ENCODE measurements at regions not wholly inside any gene's neighbourhood (a gene's known extent, or its start where the extent isn't known, plus 50 kb on each side); places are given as distances from the start of the nearest gene placed in this dataset.

DNA sequence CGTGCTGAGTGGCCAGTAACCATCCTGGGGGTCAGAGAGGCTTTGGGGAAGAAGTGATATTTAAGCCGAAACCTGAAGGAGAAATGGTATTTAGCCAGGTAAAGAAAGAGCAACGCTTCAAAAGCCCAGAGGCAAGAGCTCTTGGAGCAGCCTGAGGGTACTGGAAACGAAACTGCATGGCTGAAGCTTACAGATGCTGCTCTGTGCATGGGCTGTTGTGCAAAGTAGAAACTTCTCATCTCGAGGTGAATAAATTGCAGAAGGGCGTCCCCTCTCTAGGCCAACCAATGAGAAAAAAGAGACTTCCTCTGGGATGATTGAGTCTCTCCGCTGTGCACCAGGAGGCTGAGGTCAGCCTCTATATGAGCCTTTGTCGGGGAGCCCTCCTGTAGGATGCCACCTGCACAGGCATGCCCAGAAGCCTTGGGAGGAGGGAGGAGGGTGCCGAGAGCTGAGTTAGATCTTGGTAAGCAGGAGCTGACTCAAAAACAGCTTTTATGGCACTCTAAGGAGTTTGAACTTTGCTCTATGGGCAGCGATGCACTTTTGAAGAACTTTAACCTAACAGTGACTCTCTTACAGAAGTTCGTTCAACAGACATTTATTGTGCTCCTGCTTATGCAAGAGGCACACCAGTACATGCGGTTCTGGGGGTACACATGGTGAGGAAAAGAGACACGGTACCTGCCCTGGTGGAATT is 61.6 kb upstream of the EDN1 start:
- TF ChIP-seq, protein P1, sequence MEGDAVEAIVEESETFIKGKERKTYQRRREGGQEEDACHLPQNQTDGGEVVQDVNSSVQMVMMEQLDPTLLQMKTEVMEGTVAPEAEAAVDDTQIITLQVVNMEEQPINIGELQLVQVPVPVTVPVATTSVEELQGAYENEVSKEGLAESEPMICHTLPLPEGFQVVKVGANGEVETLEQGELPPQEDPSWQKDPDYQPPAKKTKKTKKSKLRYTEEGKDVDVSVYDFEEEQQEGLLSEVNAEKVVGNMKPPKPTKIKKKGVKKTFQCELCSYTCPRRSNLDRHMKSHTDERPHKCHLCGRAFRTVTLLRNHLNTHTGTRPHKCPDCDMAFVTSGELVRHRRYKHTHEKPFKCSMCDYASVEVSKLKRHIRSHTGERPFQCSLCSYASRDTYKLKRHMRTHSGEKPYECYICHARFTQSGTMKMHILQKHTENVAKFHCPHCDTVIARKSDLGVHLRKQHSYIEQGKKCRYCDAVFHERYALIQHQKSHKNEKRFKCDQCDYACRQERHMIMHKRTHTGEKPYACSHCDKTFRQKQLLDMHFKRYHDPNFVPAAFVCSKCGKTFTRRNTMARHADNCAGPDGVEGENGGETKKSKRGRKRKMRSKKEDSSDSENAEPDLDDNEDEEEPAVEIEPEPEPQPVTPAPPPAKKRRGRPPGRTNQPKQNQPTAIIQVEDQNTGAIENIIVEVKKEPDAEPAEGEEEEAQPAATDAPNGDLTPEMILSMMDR (IDR thresholded peaks at IDR 0.05), result no peak
- intact Hi-C loops (cut with DNase I), result no loop called here
- WGBS, 3 donors, result 76 to 79% (median 78%) methylated on average over 13 of the region's 13 CpGs

DNA sequence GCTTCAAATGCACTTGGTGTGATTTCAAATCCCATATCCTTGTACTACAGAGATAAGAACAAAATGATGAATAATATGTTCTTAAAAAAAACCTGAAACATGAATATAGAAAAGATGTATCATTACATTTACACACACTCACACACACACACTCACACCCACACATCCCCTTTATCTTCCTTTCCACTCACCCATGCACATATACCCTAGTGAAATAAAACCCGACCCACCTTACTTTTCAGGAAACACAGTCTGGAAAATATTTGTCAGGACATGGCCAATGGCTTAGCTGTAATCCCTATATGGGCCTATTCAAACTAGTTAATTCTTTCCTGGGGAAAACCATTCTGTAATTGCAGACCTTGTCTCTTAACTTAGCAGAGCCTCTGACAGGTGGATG is 60.8 kb upstream of the EDN1 start:
- Histone ChIP-seq H3K4me3 (no peak overlapping the region), H3K27ac (no peak overlapping the region), H3K4me1 (no peaks in the 10 kb centered on the region), H3K9me3 (no peaks in the 10 kb centered on the region), H3K36me3 (ENCODE audit: insufficient read depth in 1 of 2, low read depth in 1 of 2) (no peaks in the 10 kb centered on the region), H3K27me3 (ENCODE audit: insufficient read depth in 3 of 3, low read length in 2 of 3) (no peaks in the 10 kb centered on the region)
- DNase-seq (no peak), ATAC-seq (no peak)
- TF ChIP-seq, protein P1 (IDR thresholded peaks at IDR 0.05), result no peak
- WGBS, 3 donors, result 65 to 69% (median 68%) methylated on average over 1 of the region's 1 CpG
- intact Hi-C loops (cut with DNase I), result no loop called here

More for the DNA sequence above, 61.6 kb upstream of the EDN1 start:
- Histone ChIP-seq H3K4me1 (no peaks in the 10 kb centered on the region), H3K36me3 (ENCODE audit: insufficient read depth in 1 of 2, low read depth in 1 of 2) (no peaks in the 10 kb centered on the region), H3K27ac (no peak overlapping the region), H3K4me3 (no peak overlapping the region), H3K9me3 (no peaks in the 10 kb centered on the region), H3K27me3 (ENCODE audit: insufficient read depth in 3 of 3, low read length in 2 of 3) (no peaks in the 10 kb centered on the region)
- ATAC-seq (no peak), DNase-seq (no peak)

DNA sequence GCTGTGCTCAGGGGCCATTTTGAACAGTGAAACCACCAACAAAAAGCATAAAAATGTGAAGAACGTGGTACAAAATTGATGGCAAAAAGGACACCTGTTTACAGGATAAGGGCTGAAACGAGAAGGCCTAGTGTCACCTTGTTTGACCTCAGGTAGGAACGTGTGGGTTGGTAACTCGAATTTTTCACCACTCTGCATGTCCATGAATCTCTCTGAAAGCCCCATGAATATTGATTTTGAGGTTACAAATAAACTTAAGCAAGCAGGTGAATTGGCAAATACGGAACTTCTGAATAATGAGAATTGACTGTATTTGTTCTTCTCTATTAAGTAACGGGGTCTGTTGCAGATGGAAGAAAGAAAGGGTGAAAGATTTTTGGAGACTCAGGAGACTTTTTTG is 59.6 kb upstream of the EDN1 start:
- Histone ChIP-seq H3K4me3 (no peak overlapping the region), H3K4me1 (no peaks in the 10 kb centered on the region), H3K27me3 (ENCODE audit: insufficient read depth in 3 of 3, low read length in 2 of 3) (no peaks in the 10 kb centered on the region), H3K27ac (no peak overlapping the region), H3K9me3 (no peaks in the 10 kb centered on the region), H3K36me3 (ENCODE audit: insufficient read depth in 1 of 2, low read depth in 1 of 2) (no peaks in the 10 kb centered on the region)
- 71 to 74% (median 72%) methylated on average over 6 of the region's 6 CpGs for WGBS, 3 donors
- DNase-seq (no peak), ATAC-seq (no peak)
- intact Hi-C loops (cut with DNase I), result loop anchor here (5.0 to 10.0 kb wide), 3 partner anchors 406 to 646 kb away; no protein-coding TSS in a partner anchor
- TF ChIP-seq, protein P1 (IDR thresholded peaks at IDR 0.05), result no peak

DNA sequence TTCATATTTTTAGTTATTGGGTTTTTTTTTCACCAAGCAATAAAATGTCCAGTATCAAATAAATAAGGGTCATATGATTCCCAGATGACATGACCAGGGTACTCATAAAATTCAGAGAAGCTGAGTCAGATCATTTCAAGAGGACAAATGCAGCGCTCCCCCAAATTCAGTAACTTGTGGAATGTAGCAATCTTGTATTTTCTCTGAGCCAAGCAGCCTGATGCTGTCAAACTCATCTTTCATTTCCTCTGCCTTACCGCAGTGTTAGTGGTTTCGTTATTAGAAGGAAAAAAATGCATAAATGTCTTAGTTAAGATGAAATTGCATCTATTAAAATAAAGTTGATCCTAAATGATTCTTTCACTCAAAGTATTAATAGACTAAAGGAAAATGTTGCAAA is 57.8 kb upstream of the EDN1 start:
- Histone ChIP-seq H3K4me1 (no peaks in the 10 kb centered on the region), H3K4me3 (no peak overlapping the region), H3K9me3 (no peaks in the 10 kb centered on the region), H3K27me3 (ENCODE audit: insufficient read depth in 3 of 3, low read length in 2 of 3) (no peaks in the 10 kb centered on the region), H3K36me3 (ENCODE audit: insufficient read depth in 1 of 2, low read depth in 1 of 2) (no peaks in the 10 kb centered on the region), H3K27ac (no peak overlapping the region)
- TF ChIP-seq, protein P1 (IDR thresholded peaks at IDR 0.05), result no peak
- DNase-seq, result no peak
- intact Hi-C loops (cut with DNase I), result loop anchor here (5.0 to 10.0 kb wide), 3 partner anchors 408 to 648 kb away; no protein-coding TSS in a partner anchor
- WGBS, 3 donors, result 76 to 80% (median 78%) methylated on average over 3 of the region's 3 CpGs
- ATAC-seq, result no peak

DNA sequence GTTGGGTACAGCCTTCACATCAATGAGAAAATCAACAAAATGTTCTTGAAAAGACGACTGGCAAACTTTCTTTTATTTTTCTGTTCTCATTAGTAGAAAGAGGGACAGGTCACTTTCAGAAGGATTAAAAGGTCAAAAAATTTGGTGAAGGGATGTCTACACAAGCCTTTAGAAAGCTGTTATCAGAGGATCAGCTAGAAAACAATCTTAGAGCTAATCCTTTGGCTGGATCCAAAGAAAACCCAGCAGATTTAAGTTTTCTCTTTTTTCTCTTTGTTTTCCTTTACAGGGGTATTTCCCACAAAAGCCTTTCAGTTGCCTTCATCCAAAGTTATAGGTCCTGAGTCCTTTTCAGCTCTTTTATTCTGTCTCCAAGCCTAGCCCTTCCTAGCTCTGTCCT is 57.3 kb upstream of the EDN1 start:
- Histone ChIP-seq H3K9me3 (no peaks in the 10 kb centered on the region), H3K27ac (no peak overlapping the region), H3K27me3 (ENCODE audit: insufficient read depth in 3 of 3, low read length in 2 of 3) (no peaks in the 10 kb centered on the region), H3K36me3 (ENCODE audit: insufficient read depth in 1 of 2, low read depth in 1 of 2) (no peaks in the 10 kb centered on the region), H3K4me1 (no peaks in the 10 kb centered on the region), H3K4me3 (no peak overlapping the region)
- WGBS, 3 donors, result 69 to 88% (median 71%) methylated on average over 1 of the region's 1 CpG
- intact Hi-C loops (cut with DNase I), result loop anchor here (5.0 to 10.0 kb wide), 3 partner anchors 408 to 648 kb away; no protein-coding TSS in a partner anchor
- ATAC-seq (no peak), DNase-seq (no peak)
- TF ChIP-seq, protein P1 (IDR thresholded peaks at IDR 0.05), result no peak

All from psoas muscle (tissue), 7 donors.